Astrocyte of the hippocampus (primary cell): ENCODE measurements at regions not wholly inside any gene's neighbourhood (a gene's known extent, or its start where the extent isn't known, plus 50 kb on each side); places are given as distances from the start of the nearest gene placed in this dataset.

Experiments used
- DNase-seq: peaks from one replicate; pipeline ENCODE4 v3.0.0; 2011; ENCODE audit warnings: low read depth, low spot score

GRCh38 chr12:100675432-100675831 is 101.9 kb downstream of the GAS2L3 start:
- DNase-seq = peak; percentile 50

- no peak for DNase-seq
Measured at GRCh38 chr12:100681074-100681473, 107.6 kb downstream of the GAS2L3 start.

GRCh38 chr12:100682178-100682577 is 108.7 kb downstream of the GAS2L3 start:
- DNase-seq = no peak

GRCh38 chr12:100687686-100688085 is 106.9 kb upstream of the ANO4 start:
- no peak for DNase-seq

- peak; percentile 37 for DNase-seq
Measured at GRCh38 chr12:100688451-100688864, 106.1 kb upstream of the ANO4 start.

GRCh38 chr12:100692502-100692901 is 102.1 kb upstream of the ANO4 start:
- no peak for DNase-seq

GRCh38 chr12:100698518-100698917 is 96.1 kb upstream of the ANO4 start:
- DNase-seq = no peak

- no peak for DNase-seq
Measured at GRCh38 chr12:100699209-100699608, 95.4 kb upstream of the ANO4 start.

- no peak for DNase-seq
Measured at GRCh38 chr12:100703337-100703736, 91.2 kb upstream of the ANO4 start.

GRCh38 chr12:100703868-100704267 is 90.7 kb upstream of the ANO4 start:
- no peak for DNase-seq

- DNase-seq = peak; percentile 69
Measured at GRCh38 chr12:100706033-100706432, 88.5 kb upstream of the ANO4 start.

GRCh38 chr12:100708591-100708990 is 86.0 kb upstream of the ANO4 start:
- DNase-seq = no peak

- no peak for DNase-seq
Measured at GRCh38 chr12:100715976-100716944, 78.3 kb upstream of the ANO4 start.

GRCh38 chr12:100716945-100717732 is 77.4 kb upstream of the ANO4 start:
- peak; percentile 62 for DNase-seq

GRCh38 chr12:100717733-100718067 is 76.9 kb upstream of the ANO4 start:
- DNase-seq = no peak

- DNase-seq = peak; percentile 5
Measured at GRCh38 chr12:100718187-100718586, 76.4 kb upstream of the ANO4 start.

- DNase-seq = no peak
Measured at GRCh38 chr12:100720016-100720654, 74.4 kb upstream of the ANO4 start.

- DNase-seq = no peak
Measured at GRCh38 chr12:100721169-100721568, 73.4 kb upstream of the ANO4 start.

- no peak for DNase-seq
Measured at GRCh38 chr12:100724071-100724470, 70.5 kb upstream of the ANO4 start.

- peak; percentile 54 for DNase-seq
Measured at GRCh38 chr12:100733817-100734593, 60.6 kb upstream of the ANO4 start.

- DNase-seq = no peak
Measured at GRCh38 chr12:100737168-100737567, 57.4 kb upstream of the ANO4 start.
